PC-9 (cell line): ENCODE measurements at regions not wholly inside any gene's neighbourhood (a gene's known extent, or its start where the extent isn't known, plus 50 kb on each side); places are given as distances from the start of the nearest gene placed in this dataset.

Source experiments
- EZH2 ChIP-seq: fragments of 200-600 bp; sonication (generic); IDR thresholded peaks from 2 replicates; pipeline ENCODE4 v1.8.0; 2017; ENCODE audit warnings: antibody characterized with exemption, low read depth
- TF ChIP-seq, protein P1 (sequence below): fragments of 200-600 bp; sonication (generic); conservative IDR thresholded peaks from 2 replicates; pipeline ENCODE4 v1.6.1; 2017; ENCODE audit warnings: mixed run types, antibody characterized with exemption, mild to moderate bottlenecking, moderate library complexity

DNA sequence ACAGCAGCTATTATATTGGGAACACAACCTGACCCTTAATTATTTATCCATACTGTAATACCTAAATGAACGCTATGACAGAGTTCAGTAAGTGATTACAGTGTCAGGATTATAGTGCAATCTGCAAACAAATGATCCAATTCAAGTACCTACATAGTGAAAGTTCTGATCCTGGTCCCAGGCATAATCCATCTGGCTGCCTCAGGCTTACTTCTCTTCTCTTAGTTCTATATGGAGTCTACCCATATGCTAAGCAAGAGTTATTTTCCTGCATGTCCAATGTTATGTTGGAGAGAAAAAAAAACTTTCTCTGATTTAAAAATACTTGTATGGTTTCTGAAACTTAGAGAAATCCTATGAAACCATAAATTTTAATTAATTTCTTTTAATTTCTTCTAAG, 1487.7 kb upstream of the SLC10A2 start:
- TF ChIP-seq, protein P1, sequence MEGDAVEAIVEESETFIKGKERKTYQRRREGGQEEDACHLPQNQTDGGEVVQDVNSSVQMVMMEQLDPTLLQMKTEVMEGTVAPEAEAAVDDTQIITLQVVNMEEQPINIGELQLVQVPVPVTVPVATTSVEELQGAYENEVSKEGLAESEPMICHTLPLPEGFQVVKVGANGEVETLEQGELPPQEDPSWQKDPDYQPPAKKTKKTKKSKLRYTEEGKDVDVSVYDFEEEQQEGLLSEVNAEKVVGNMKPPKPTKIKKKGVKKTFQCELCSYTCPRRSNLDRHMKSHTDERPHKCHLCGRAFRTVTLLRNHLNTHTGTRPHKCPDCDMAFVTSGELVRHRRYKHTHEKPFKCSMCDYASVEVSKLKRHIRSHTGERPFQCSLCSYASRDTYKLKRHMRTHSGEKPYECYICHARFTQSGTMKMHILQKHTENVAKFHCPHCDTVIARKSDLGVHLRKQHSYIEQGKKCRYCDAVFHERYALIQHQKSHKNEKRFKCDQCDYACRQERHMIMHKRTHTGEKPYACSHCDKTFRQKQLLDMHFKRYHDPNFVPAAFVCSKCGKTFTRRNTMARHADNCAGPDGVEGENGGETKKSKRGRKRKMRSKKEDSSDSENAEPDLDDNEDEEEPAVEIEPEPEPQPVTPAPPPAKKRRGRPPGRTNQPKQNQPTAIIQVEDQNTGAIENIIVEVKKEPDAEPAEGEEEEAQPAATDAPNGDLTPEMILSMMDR = no peak
- TF ChIP-seq EZH2 = no peak
